ENCODE measurements at regions not wholly inside any gene's neighbourhood (a gene's known extent, or its start where the extent isn't known, plus 50 kb on each side); places are given as distances from the start of the nearest gene placed in this dataset.

GRCh38 chr7:67803789-67804188, 807.2 kb downstream of the TYW1 start:
- Histone ChIP-seq H3K9me3 (ENCODE audit: control insufficient read depth, insufficient read depth, low read length) (peaks cover 15% of the 10 kb centered on the region), H3K27me3 (ENCODE audit: control insufficient read depth, insufficient read depth, low read length) (no peaks in the 10 kb centered on the region), H3K27ac (ENCODE audit: low read length) (no peak overlapping the region), H3K36me3 (ENCODE audit: control insufficient read depth, insufficient read depth, low read length) (no peaks in the 10 kb centered on the region), H3K4me1 (ENCODE audit: control insufficient read depth, insufficient read depth, low read length) (no peaks in the 10 kb centered on the region), H3K4me3 (ENCODE audit: low read length) (no peak overlapping the region)
- no peak for DNase-seq (ENCODE audit: low read depth, low spot score)
- no CpG with 5 or more reads among the region's 8 CpGs for WGBS (ENCODE audit: insufficient coverage, insufficient read length)

GRCh38 chr7:67805921-67806471, 809.4 kb downstream of the TYW1 start:
- WGBS (ENCODE audit: insufficient coverage, insufficient read length), result no CpG with 5 or more reads among the region's 6 CpGs
- Histone ChIP-seq H3K4me1 (ENCODE audit: control insufficient read depth, insufficient read depth, low read length) (no peaks in the 10 kb centered on the region), H3K36me3 (ENCODE audit: control insufficient read depth, insufficient read depth, low read length) (no peaks in the 10 kb centered on the region), H3K4me3 (ENCODE audit: low read length) (no peak overlapping the region), H3K27ac (ENCODE audit: low read length) (no peak overlapping the region), H3K27me3 (ENCODE audit: control insufficient read depth, insufficient read depth, low read length) (no peaks in the 10 kb centered on the region), H3K9me3 (ENCODE audit: control insufficient read depth, insufficient read depth, low read length) (peaks cover 13% of the 10 kb centered on the region)
- no peak for DNase-seq (ENCODE audit: low read depth, low spot score)

- peaks cover 11% of the 10 kb centered on the region for H3K9me3 ChIP-seq (ENCODE audit: control insufficient read depth, insufficient read depth, low read length)
- H3K27me3 ChIP-seq (ENCODE audit: control insufficient read depth, insufficient read depth, low read length), result no peaks in the 10 kb centered on the region
- H3K4me1 ChIP-seq (ENCODE audit: control insufficient read depth, insufficient read depth, low read length), result no peaks in the 10 kb centered on the region
- no peak overlapping the region for H3K4me3 ChIP-seq (ENCODE audit: low read length)
- no peaks in the 10 kb centered on the region for H3K36me3 ChIP-seq (ENCODE audit: control insufficient read depth, insufficient read depth, low read length)
- H3K27ac ChIP-seq (ENCODE audit: low read length), result no peak overlapping the region
- DNase-seq (ENCODE audit: low read depth, low spot score), result no peak
- no CpG with 5 or more reads among the region's 5 CpGs for WGBS (ENCODE audit: insufficient coverage, insufficient read length)
These were observed 811.2 kb downstream of the TYW1 start for GRCh38 chr7:67807826-67808225.

GRCh38 chr7:67809586-67809985, 813.0 kb downstream of the TYW1 start:
- Histone ChIP-seq H3K27me3 (ENCODE audit: control insufficient read depth, insufficient read depth, low read length) (no peaks in the 10 kb centered on the region), H3K9me3 (ENCODE audit: control insufficient read depth, insufficient read depth, low read length) (peaks cover 6% of the 10 kb centered on the region), H3K27ac (ENCODE audit: low read length) (no peak overlapping the region), H3K4me1 (ENCODE audit: control insufficient read depth, insufficient read depth, low read length) (no peaks in the 10 kb centered on the region), H3K36me3 (ENCODE audit: control insufficient read depth, insufficient read depth, low read length) (no peaks in the 10 kb centered on the region), H3K4me3 (ENCODE audit: low read length) (no peak overlapping the region)
- DNase-seq (ENCODE audit: low read depth, low spot score), result no peak
- no CpG with 5 or more reads among the region's 8 CpGs for WGBS (ENCODE audit: insufficient coverage, insufficient read length)

GRCh38 chr7:67813621-67814292, 817.1 kb downstream of the TYW1 start:
- no peaks in the 10 kb centered on the region for H3K27me3 ChIP-seq (ENCODE audit: control insufficient read depth, insufficient read depth, low read length)
- no peak overlapping the region for H3K27ac ChIP-seq (ENCODE audit: low read length)
- H3K9me3 ChIP-seq (ENCODE audit: control insufficient read depth, insufficient read depth, low read length), result peaks cover 15% of the 10 kb centered on the region
- no peak for DNase-seq (ENCODE audit: low read depth, low spot score)
- H3K36me3 ChIP-seq (ENCODE audit: control insufficient read depth, insufficient read depth, low read length), result no peaks in the 10 kb centered on the region
- WGBS (ENCODE audit: insufficient coverage, insufficient read length), result no CpG with 5 or more reads among the region's 9 CpGs
- H3K4me3 ChIP-seq (ENCODE audit: low read length), result no peak overlapping the region
- H3K4me1 ChIP-seq (ENCODE audit: control insufficient read depth, insufficient read depth, low read length), result no peaks in the 10 kb centered on the region

- no peaks in the 10 kb centered on the region for H3K36me3 ChIP-seq (ENCODE audit: control insufficient read depth, insufficient read depth, low read length)
- H3K4me3 ChIP-seq (ENCODE audit: low read length), result no peak overlapping the region
- no CpG with 5 or more reads among the region's 1 CpG for WGBS (ENCODE audit: insufficient coverage, insufficient read length)
- no peak for DNase-seq (ENCODE audit: low read depth, low spot score)
- peaks cover 18% of the 10 kb centered on the region for H3K9me3 ChIP-seq (ENCODE audit: control insufficient read depth, insufficient read depth, low read length)
- no peaks in the 10 kb centered on the region for H3K4me1 ChIP-seq (ENCODE audit: control insufficient read depth, insufficient read depth, low read length)
- H3K27me3 ChIP-seq (ENCODE audit: control insufficient read depth, insufficient read depth, low read length), result no peaks in the 10 kb centered on the region
- no peak overlapping the region for H3K27ac ChIP-seq (ENCODE audit: low read length)
These were observed 820.8 kb downstream of the TYW1 start for GRCh38 chr7:67817481-67817880.

- H3K36me3 ChIP-seq (ENCODE audit: control insufficient read depth, insufficient read depth, low read length), result no peaks in the 10 kb centered on the region
- peaks cover 13% of the 10 kb centered on the region for H3K9me3 ChIP-seq (ENCODE audit: control insufficient read depth, insufficient read depth, low read length)
- H3K27me3 ChIP-seq (ENCODE audit: control insufficient read depth, insufficient read depth, low read length), result no peaks in the 10 kb centered on the region
- no peak for DNase-seq (ENCODE audit: low read depth, low spot score)
- no peaks in the 10 kb centered on the region for H3K4me1 ChIP-seq (ENCODE audit: control insufficient read depth, insufficient read depth, low read length)
- WGBS (ENCODE audit: insufficient coverage, insufficient read length), result no CpG with 5 or more reads among the region's 7 CpGs
- H3K27ac ChIP-seq (ENCODE audit: low read length), result no peak overlapping the region
- H3K4me3 ChIP-seq (ENCODE audit: low read length), result no peak overlapping the region
These were observed 824.5 kb downstream of the TYW1 start for GRCh38 chr7:67821116-67821515.

GRCh38 chr7:67823345-67823744, 826.7 kb downstream of the TYW1 start:
- H3K4me1 ChIP-seq (ENCODE audit: control insufficient read depth, insufficient read depth, low read length), result no peaks in the 10 kb centered on the region
- no peak overlapping the region for H3K4me3 ChIP-seq (ENCODE audit: low read length)
- H3K27me3 ChIP-seq (ENCODE audit: control insufficient read depth, insufficient read depth, low read length), result no peaks in the 10 kb centered on the region
- H3K36me3 ChIP-seq (ENCODE audit: control insufficient read depth, insufficient read depth, low read length), result no peaks in the 10 kb centered on the region
- DNase-seq (ENCODE audit: low read depth, low spot score), result no peak
- no CpG with 5 or more reads among the region's 4 CpGs for WGBS (ENCODE audit: insufficient coverage, insufficient read length)
- peaks cover 16% of the 10 kb centered on the region for H3K9me3 ChIP-seq (ENCODE audit: control insufficient read depth, insufficient read depth, low read length)
- H3K27ac ChIP-seq (ENCODE audit: low read length), result no peak overlapping the region

- Histone ChIP-seq H3K27me3 (ENCODE audit: control insufficient read depth, insufficient read depth, low read length) (no peaks in the 10 kb centered on the region), H3K36me3 (ENCODE audit: control insufficient read depth, insufficient read depth, low read length) (no peaks in the 10 kb centered on the region), H3K4me1 (ENCODE audit: control insufficient read depth, insufficient read depth, low read length) (no peaks in the 10 kb centered on the region), H3K27ac (ENCODE audit: low read length) (no peak overlapping the region), H3K4me3 (ENCODE audit: low read length) (no peak overlapping the region), H3K9me3 (ENCODE audit: control insufficient read depth, insufficient read depth, low read length) (peaks cover 10% of the 10 kb centered on the region)
- no peak for DNase-seq (ENCODE audit: low read depth, low spot score)
- no CpG with 5 or more reads among the region's 1 CpG for WGBS (ENCODE audit: insufficient coverage, insufficient read length)
These were observed 828.7 kb downstream of the TYW1 start for GRCh38 chr7:67825356-67825755.

- no peak for DNase-seq (ENCODE audit: low read depth, low spot score)
- Histone ChIP-seq H3K4me3 (ENCODE audit: low read length) (no peak overlapping the region), H3K9me3 (ENCODE audit: control insufficient read depth, insufficient read depth, low read length) (peaks cover 4% of the 10 kb centered on the region), H3K36me3 (ENCODE audit: control insufficient read depth, insufficient read depth, low read length) (no peaks in the 10 kb centered on the region), H3K27ac (ENCODE audit: low read length) (no peak overlapping the region), H3K27me3 (ENCODE audit: control insufficient read depth, insufficient read depth, low read length) (no peaks in the 10 kb centered on the region), H3K4me1 (ENCODE audit: control insufficient read depth, insufficient read depth, low read length) (no peaks in the 10 kb centered on the region)
- WGBS (ENCODE audit: insufficient coverage, insufficient read length), result no CpG with 5 or more reads among the region's 4 CpGs
These were observed 845.3 kb downstream of the TYW1 start for GRCh38 chr7:67841896-67842295.

GRCh38 chr7:67842571-67842970, 845.9 kb downstream of the TYW1 start:
- Histone ChIP-seq H3K4me1 (ENCODE audit: control insufficient read depth, insufficient read depth, low read length) (no peaks in the 10 kb centered on the region), H3K36me3 (ENCODE audit: control insufficient read depth, insufficient read depth, low read length) (no peaks in the 10 kb centered on the region), H3K4me3 (ENCODE audit: low read length) (no peak overlapping the region), H3K9me3 (ENCODE audit: control insufficient read depth, insufficient read depth, low read length) (peaks cover 4% of the 10 kb centered on the region), H3K27ac (ENCODE audit: low read length) (no peak overlapping the region), H3K27me3 (ENCODE audit: control insufficient read depth, insufficient read depth, low read length) (no peaks in the 10 kb centered on the region)
- DNase-seq (ENCODE audit: low read depth, low spot score), result no peak
- WGBS (ENCODE audit: insufficient coverage, insufficient read length), result no CpG with 5 or more reads among the region's 4 CpGs

All from iPS DF 6.9 (cell line).